Superior temporal gyrus (tissue), 1 donor: ENCODE measurements at regions not wholly inside any gene's neighbourhood (a gene's known extent, or its start where the extent isn't known, plus 50 kb on each side); places are given as distances from the start of the nearest gene placed in this dataset.

Experiments used
- DNase-seq: peaks from one replicate; pipeline ENCODE4 v3.0.0-alpha.2; 2016; ENCODE audit errors: extremely low spot score

- no peak for DNase-seq
These were observed 141.2 kb upstream of the RTL1 start for GRCh38 chr14:101044741-101045140.

DNA sequence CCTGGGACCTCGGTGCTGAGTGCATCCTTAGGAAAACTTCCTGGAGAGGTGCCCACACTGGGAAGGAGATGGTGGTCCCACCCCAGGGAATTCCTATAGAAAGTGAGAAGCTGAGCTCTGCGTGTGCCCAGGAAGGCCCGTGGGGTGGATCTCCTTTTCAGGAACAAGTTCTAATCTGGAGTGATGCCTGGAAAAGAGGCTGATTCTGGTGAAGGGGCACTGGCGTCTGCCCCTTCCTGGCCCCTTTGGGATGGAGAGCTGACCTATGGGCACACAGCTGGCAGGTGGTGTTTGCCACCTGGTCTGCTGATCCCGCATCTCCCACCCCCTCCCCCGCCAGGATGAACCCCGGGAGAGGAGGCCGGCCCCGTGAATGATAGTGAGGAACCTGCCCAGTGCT, 142.0 kb upstream of the RTL1 start:
- no peak for DNase-seq

DNA sequence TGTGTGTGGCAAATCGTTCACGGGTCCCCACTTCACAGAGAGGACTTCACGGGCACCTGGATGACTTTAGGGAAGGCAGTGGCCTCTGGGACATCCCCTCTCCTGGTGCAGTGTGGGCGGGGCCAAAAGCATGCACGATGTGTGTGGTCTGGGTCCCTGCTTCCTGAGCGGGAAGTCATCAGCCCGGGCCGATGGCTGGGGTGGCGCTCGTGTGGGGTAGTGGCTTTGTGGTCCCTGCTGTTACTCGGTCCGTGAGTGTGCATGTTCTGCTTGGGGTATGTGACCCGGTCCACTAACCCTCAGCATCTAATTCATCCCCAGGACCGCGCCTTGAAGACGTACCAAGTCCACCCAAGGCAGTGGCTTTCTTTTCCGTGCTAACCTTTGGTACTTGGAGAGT, 142.5 kb upstream of the RTL1 start:
- no peak for DNase-seq

DNA sequence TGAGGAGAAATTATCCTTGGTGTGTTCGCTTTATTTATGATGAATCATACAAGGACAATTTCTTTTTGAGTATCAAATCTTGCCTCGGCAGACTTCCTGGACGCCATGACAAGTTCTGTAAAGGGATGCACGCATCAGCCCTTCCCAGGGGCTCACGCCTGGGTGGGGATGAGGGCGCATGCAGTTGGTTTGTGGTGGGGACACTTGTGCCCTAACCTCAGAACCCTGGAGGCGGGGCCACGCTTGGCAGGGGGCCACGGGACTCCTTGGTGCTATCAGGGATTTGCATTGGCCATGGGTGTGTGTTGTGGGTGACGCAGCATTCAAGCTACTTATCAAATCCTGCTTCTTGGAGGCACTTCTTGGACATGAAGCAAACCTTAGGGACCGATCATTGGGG, 143.8 kb upstream of the RTL1 start:
- no peak for DNase-seq

- no peak for DNase-seq
These were observed 145.2 kb upstream of the RTL1 start for GRCh38 chr14:101048766-101049165.

- no peak for DNase-seq
These were observed 146.0 kb upstream of the RTL1 start for GRCh38 chr14:101049511-101049910.

DNA sequence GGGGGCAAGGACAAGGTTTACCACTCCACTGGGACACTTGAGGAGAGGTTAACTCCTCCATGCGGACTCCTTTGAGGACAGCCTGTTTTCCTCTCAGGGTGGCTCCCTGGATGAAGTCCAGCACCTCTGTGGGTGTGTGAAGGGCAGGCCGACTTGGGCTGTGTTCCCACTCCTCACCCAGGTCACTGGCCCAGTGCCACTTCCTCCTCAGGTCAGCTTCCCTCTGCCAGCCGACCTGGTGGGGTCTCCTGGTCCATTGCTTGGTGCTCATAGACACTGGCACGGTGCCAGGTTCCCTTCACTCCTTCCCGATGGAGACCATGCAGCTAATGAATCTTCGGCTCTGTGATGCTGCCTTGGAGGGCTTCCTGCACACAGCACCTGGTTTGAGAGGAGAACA, 146.4 kb upstream of the RTL1 start:
- no peak for DNase-seq

DNA sequence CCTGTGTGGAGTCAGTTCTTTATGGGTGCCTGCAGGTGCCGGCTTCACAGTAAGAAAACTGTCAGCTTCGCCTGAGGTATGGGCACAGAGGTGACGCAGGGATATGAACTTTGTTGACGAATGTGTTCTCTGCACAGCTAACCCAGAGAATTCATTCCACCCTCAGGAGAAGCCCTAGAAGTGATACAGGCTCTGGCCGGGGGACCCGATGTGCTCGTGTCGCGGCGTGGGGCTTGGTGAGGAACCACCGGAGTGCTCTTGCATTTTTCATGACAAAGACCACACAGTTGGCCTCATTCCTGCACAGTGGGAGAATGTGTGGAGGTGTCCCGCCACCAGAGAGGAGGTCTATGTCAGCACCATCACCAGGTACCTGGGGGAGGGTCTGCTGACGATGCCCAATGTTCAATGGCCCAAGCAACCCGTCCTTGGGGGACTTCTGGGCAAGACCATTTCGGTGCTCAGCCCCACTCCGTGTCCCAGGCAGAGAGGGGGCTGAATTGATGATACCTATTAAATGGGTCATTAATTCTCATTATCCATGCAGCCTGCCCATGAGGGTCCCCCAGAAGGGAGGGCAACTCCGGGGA, 147.5 kb upstream of the RTL1 start:
- no peak for DNase-seq

DNA sequence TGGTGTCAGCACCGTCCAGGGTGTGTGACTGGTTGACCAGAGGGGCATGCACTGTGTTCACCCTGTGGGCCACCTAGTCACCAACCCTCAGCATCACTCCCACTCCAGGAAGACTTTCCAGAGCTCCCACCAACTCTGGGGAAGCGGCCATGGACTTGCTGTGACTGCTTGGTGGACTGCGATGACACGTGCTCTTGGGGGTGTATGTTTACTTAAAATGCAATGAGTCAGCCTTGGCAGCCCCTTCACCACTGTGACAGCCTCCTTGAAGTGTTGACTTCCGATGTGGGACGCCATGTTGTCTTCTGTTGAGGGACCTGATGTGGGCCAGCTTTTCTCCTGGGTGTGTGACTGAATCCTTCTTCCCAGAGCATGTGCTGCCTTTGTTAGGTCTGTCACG, 151.1 kb upstream of the RTL1 start:
- DNase-seq: no peak

- DNase-seq: no peak
These were observed 151.7 kb upstream of the RTL1 start for GRCh38 chr14:101055106-101055662.

DNA sequence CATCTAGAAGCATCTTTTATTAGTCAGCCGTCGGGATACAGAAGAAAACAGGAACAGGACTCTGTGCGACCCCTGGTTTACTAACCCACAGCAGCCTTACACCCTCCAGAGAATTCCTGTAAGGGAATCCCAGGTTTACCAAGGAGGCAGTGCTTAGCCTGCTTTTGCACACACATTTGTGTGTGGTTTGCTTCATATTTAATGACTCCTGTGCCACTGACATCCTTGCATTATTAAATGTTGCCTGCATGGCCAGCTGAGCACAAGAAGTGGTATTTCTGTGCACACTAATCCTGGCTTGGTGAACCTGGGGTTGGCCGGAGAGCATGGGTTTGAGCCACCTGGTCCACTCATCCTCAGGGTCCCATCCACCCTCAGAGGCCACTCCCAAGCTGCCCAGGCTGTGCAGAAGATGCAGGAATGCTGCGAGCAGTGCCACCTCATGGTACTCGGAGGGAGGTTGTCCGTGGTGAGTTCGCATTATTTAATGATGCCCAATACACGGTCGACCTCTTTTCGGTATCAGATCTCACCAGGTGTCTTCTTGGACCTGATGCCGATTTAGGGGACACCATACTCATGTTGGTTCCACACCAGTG, 152.4 kb upstream of the RTL1 start:
- no peak for DNase-seq

DNA sequence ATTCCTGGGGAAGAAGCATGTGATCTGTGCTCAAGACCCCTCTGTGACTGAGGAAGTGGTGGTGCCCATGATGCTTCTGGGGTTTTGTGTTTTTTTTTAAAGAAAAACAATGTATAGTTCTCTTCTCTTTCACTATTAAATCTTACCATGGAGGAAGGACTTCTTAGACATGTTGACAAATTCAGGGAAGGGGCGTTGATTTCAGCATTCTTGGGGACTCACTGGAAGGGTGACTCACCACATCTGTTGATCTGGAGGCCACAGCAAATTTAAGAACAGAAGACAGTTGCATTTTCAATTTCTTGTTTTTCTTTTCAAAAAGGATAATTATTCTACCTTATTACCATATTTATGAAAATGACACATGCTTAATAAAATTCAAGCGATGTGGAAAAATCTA, 152.9 kb upstream of the RTL1 start:
- DNase-seq: no peak

- DNase-seq: no peak
These were observed 153.9 kb upstream of the RTL1 start for GRCh38 chr14:101057394-101057793.

GRCh38 chr14:101058571-101058970, 155.0 kb upstream of the RTL1 start:
- DNase-seq: no peak

GRCh38 chr14:101060171-101060601, 156.7 kb upstream of the RTL1 start:
- no peak for DNase-seq

DNA sequence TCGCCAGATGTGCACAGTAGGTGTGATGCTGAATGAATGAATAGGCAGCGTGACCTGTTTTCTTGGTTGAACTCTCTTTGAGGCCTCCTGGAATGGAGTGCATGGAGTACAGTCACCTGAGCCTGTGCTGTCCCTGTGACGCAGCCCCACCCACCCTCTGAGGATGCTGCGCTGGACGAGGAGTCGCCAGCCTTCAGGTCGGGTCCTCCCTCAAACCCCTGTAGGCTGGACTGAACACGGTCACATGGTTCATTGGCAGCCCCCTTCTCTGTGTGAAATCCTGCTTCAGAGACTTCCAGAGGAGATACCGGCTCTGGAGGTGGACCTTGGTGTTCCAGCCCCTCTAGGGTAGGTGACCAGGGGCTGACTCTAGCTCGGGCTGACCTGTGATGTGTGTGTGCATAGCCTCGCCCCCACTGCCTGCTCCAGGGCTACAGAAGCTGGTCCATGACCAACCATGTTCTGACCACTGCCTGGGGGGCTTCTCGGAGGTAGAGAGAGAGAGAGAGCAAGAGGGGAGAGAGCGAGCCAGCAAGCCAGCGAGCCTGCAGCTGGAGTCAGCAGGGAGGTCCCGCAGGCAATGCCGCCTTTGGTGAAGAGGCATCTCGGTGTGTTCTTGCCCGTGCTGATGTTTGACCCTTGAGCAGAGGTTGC, 158.0 kb upstream of the RTL1 start:
- DNase-seq: no peak

DNA sequence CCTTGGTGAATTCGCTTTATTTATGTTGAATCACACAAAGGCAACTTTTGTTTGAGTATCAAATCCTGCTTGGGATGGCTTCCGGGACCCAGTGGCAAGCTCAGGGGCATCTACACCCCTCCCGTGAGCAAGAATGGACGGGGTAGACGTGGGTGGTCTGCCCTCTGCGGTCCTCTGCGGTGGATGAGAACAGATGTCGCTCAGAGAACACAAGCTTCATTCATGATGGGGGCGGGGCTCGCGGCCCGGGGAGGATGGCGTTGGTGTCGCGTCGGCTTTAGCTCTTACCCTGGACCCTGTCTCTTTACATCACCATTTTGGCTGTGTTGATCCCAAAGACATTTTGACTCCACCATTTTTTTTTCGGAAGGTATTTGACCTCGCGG, 158.5 kb upstream of the RTL1 start:
- no peak for DNase-seq

DNA sequence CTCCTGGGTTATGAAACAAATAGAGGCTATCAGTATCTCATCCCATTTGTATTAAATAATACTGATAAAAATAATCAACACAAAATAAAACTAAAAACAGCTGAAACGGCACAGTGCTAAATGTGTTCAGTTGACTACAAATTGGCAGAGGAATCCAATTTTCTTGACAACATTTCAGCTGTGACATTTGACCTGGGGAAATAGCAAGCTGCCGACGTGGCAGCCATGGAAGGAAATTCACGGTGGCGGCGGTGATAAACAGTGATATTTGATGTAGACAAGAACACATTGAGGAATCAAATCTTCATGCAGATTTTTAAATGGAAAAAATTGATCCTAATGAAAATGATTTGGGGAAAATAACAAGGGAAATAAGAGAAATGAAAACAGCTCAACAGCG, 159.1 kb upstream of the RTL1 start:
- no peak for DNase-seq

GRCh38 chr14:101063121-101063520, 159.6 kb upstream of the RTL1 start:
- DNase-seq: no peak

DNA sequence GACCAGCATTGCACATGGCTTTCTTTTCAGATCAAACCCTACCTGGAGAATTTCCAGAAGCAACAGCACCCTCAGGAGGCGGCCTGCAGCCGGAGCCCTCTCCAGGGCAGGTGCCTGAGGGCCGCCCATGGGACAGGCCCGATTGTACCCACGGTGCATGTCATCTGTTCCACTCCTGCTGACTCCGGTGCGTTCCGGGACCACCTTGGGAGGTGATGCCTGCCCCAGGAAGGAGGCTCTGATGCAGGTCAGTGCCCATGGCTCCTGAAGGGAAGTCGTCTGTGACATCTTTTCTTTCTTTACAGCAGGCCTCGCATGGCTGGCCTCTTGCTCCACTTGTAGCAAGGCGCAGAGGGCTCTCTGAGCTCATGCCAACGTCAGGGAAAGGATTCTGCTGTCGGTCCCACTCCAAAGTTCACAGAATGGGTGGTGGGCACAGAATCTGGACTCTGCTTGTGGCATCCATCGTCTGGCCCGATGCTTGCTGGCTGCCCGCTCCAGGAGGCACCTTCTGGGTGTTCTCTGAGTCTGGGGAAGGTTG, 160.7 kb upstream of the RTL1 start:
- no peak for DNase-seq

DNA sequence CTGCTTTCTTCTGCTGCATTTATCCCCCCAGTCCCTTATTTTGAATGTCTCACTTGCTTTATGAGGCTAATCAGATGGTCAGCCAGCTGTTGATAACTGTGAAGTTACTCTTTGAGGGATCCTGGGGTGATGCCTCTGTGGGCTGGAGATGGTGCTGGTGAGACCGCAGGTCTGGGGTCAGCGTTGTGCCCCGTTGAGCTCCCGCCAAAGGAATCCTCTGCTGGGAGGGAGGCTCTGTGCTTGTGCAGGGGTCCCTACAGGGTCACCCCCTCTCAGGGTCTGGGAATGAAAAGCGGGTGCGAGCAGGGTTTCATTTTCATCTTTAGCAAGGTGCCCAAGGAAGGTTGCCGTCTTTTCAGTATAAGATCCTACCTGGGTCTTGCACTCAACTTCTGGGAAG, 161.2 kb upstream of the RTL1 start:
- no peak for DNase-seq

GRCh38 chr14:101065246-101065645, 161.7 kb upstream of the RTL1 start:
- no peak for DNase-seq
